HG03354 (cell line): ENCODE measurements at regions not wholly inside any gene's neighbourhood (a gene's known extent, or its start where the extent isn't known, plus 50 kb on each side); places are given as distances from the start of the nearest gene placed in this dataset.
"Not testable (repeated sequence)": the region's sequence is repeated elsewhere in the genome, so short reads cannot be mapped to it uniquely, and the experiment has no call there.

Experiments
- ATAC-seq: cut with Tn5 transposase; IDR thresholded peaks from one replicate; pipeline ENCODE4 v1.9.1; 2021; ENCODE audit warnings: mild to moderate bottlenecking; ENCODE audit not compliant: unreplicated experiment, poor library complexity, severe bottlenecking

DNA sequence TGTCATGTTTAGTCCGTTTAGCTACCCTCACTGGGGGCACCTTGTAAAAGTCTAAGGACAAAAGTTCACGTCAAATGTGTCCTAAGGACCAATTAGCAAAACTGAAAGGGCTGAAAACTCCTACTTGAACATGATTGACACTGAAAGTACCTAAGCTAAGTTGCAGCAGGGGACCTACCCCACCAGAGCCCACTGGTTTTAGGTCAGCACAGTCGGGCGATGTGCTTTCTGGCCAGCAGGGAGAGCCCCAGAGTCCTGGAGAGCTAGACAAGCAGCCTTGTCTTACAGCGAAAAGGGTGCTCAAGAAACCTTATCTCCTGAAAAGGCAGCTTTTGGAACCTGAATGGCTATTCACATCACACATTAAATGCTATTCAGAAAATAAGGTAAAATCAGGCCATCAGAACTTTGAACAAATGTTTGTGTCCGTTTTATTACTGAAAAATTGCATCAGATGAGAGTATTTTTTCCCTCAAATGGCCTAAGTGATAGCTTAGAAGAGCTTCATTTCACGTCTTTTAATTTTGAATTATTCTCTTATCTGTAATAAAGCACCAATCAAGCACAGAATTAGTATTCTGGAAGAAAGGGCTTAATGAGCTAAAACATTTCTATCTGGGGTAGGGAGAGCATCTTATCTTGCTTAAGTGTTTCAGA is 52.2 kb upstream of the MKI67 start:
- ATAC-seq: no peak

DNA sequence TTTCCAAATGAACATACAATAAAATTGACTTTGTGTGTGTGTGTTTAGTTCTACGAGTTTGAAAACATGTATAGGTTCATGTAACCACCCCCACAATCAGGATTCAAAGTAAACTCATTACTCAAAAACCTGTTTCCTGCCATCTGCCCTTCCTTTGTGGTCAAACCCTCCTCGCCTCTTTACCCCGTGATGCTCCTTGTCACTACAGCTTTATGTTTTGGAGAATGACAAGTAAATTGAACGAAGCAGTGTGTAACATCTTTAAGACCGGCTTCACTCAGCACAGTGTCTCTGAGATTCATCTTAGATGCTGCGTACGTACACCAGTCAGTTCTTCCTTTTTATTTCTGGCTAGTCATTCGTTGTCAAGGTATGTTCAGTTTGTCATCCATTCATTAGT is 54.6 kb upstream of the MKI67 start:
- ATAC-seq: peak; percentile 55

DNA sequence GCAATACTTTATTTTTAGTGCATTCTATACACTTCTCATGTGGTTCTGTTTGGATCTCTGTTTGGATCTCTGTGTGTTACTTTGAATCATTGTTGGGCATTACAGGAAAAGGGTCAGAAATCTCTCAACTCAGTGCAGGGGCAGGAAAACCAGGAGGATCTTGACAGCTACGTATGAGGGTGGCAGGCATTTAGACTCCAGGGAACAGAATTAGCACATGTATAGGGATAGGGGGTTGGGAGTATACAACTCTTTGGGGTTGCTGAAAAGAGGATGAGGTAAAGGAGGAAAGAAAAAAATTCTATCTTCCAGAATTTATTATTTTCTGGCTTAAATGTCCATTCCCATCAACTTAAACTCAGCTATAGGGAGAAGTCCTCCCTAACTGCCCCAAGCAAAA is 59.4 kb upstream of the MKI67 start:
- ATAC-seq: no peak

DNA sequence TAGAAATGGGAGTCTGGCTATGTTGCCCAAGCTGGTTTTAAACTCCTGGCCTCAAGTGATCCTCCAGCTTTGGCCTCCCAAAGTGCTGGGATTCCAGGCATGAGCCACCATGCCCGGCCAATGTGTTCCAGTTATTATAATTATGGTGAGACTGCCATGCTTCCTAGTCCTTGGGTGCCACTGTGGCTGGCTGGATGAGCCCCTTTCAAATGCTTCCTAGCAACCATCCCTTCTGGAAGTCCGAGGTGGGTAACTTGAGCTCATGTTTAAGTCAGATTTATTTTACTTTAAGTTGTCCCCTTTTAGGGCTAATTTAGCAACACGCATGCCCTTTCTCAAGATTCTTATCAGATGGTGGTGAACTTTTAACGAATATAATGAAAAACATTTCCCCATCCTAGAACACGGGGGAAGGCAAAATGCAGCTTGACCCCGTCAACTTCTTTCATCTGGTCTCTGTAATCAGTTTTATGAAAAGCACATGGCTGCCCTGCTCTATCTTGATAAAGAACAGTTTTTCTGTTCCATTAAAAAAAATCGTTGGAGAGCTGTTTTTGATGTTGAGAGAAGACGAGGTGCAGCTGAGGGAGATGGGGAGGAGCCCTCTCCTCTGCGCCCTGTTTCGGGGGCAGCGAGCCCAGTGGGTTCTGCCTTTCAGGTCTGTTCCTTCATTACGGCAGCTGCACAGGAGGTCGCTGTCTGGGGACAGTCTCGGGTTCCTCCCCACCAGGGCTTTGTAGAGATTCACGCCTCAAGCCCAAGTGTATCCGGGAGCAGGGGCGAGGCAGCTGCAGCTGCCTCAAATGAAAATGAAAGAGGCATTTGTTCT is 61.0 kb upstream of the MKI67 start:
- ATAC-seq: no peak

DNA sequence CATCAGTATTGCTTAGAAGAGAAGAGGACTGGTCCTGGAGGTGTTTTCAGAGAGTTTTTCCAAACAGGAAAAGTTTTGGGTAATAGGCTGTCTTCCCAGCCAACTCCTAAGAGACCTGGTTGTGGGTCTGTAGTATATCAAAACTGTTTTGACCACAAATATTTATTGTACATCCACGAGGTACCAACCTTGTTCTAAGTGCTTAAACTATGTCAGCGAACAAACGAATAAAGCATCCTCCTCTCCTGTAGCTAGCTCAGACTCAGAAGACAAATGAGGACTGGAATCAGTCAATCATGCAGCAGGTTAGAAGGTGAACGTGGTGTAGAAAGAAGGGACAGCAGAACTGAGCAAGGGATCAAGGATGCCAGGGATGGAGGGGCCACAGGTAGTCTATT is 61.6 kb upstream of the MKI67 start:
- no peak for ATAC-seq

DNA sequence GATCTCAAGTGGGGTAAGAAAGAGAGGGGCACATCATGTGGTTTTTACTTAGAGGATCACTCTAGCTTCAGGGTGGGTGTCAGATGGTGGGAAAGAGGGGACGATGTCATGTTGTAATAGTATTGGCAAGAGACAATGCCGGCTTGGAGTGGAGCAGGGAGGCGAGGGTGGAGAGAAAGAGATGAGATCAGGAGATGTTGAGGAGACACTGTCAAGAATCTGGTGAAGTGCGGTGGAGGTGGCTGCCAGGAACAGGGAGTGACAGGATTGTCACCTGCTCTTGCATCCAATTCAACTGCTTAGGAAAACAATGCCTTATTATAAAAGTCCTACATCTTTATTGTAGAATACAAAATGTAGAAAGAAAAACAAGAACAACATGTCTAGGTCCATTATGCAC is 63.0 kb upstream of the MKI67 start:
- no peak for ATAC-seq

DNA sequence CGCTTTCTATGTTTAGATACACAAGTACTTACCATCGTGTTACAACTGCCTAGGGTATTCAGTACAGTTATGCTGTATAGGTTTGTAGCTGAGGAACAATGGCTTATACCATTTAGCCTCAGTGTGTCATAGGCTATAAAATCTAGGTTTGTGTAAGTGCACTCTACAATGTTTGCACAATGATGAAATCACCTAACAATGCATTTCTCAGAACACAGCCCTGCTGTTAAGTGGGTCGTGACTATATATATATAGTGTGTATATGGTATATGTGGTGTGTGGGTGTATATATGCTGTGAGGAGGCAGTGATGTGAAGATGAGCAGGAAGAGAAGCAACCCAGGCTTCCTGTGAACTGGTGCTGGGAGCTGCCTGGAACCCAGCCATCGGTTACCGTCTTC is 65.6 kb upstream of the MKI67 start:
- no peak for ATAC-seq

DNA sequence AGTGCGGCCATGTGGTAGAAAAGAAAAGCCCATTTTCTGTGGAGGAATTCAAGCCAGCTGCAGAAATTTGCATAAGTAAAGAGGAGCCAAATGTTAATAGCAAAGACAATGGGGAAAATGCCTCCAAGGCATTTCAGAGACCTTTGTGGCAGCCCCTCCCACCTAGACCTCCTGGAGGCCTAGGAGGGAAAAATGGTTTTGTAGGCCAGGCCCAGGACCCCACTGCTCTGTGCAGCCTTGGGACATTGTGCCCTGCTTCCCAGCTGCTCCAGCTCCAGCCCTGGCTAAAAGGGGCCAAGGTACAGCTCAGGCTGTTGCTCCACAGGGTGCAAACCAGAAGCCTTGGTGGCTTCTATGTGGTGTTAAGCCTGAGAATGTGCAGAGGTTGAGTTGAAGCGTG is 75.6 kb upstream of the MKI67 start:
- not testable (repeated sequence) for ATAC-seq

DNA sequence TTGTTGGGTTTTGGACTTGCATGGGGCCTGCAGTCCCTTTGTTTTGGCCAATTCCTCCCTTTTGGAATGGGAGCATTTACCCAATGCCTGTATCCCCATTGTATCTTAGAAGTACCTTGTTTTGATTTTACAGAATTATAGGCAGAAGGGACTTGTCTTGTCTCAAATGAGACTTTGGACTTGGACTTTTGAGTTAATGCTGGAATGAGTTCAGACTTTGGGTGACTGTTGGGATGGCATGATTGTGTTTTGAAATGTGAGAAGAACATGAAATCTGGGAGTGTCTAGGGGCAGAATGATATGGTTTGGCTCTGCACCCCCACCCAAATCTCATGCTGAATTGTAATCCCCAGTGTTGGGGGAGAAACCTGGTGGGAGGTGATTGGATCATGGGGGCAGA is 76.8 kb upstream of the MKI67 start:
- ATAC-seq: no peak

DNA sequence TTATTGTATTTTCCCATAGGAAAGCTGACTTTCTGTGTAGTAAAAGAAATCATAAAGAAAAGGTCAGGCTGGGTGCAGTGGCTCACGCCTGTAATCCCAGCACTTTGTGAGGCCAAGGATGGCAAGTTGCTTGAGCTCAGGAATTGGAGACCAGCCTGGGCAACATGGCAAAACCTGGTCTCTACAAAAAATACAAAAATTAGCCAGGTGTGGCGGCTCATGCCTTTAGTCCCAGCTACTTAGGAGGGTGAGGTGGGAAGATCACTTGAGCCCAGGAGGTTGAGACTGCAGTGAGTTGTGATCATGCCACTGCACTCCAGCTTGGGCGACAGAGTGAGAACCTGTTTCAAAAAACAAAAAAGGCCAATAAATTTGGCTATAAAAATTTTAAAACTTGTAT is 79.4 kb upstream of the MKI67 start:
- not testable (repeated sequence) for ATAC-seq

DNA sequence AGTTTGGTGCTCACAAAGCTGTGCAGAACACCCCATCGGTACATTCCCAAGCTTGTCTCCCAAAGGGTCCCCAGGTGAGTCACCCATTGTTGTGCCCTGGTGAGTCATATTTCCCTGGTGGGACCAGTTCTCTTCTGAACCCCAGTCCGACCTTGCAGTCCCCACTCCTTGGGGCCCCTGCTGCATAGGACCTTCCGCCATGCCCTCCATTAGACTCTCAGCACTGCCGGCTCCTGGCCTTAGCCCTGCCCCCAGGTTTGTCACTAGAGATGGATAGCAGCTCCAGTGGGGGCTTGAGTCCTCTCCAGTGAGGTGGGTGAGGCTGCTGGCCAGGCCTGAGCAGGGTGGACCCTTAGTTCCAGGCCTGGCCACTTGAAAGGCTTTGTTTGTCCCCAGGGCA is 80.5 kb upstream of the MKI67 start:
- ATAC-seq: no peak

DNA sequence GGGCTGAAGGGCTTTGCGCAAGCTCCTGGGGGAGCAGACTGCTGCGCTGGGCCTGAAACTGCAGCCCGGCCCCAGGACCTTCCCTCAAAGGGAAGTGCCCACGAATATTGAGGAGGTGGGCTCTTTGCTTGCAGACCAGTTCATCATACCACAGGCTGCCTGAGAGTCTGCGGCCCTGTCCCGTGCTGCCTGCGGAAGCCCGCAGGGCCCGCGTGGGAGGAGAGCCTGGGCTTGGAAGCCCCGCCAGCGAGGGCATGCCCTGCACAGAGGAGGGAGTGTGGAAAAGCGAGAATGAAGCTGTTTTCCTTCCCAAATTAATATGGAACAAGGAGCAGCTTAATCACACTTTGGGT is 83.6 kb upstream of the MKI67 start:
- no peak for ATAC-seq

DNA sequence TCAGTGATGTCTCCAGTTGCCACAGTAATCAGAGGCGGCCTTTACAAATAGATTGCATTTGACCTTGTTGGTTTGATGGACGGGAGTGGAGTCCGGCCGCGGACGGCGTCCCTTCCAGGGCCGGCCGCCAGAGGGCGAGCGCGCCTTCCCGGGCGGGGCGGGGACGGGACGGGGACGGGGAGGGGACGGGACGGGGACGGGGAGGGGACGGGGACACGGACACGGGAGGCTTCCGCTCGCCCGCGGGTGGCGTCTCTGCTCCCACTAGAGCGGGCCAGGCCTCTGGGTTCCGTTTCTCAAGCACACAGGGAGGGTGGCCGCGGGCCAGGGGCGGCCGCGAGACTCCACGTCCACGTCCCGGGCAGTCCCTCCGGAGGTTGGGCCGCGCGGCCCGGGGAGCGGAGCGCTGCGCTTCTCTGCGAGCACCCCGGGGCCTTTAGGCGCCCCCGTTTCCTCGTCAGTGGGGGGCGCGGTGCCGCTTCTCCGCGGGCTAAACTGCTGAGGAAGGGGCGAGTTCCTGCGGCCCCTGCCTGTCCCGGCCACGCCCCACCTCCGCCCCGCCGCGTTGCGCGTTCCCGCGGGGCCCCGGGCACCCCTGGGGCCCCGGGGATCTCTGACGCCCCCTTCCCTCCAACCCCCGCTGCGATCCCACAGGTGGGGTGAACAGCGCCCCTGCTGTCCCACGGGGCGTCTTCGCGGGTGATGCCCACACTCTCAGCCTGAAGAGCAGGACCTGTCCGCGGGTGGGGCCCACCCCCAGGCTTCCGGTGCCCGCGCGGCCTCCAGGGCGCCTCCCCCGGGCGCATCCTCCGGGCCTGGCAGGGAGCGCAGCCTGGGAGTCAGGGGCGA is 84.2 kb upstream of the MKI67 start:
- peak; percentile 57 for ATAC-seq

DNA sequence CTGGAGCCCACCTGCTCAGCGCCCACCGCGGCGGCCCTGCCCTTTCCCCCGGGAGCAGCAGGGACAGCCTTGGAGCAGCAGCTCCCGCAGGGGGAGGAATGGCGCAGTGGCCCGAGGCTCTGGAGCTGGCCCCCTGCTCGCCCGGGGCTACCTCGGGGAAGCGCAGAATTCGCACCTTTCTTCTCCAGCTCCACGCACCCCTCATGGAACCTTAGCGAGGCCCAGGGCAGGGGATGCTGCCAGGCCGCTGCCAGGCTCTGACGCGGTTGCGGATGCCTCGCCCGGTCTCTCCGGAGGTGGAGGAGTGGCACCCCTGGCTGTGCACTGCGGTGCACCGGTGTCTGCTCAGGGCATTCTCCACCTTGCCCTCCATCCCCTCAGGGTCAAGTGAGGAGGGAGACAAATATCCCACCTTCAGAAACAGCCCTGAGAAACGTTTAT is 84.9 kb upstream of the MKI67 start:
- ATAC-seq: no peak

DNA sequence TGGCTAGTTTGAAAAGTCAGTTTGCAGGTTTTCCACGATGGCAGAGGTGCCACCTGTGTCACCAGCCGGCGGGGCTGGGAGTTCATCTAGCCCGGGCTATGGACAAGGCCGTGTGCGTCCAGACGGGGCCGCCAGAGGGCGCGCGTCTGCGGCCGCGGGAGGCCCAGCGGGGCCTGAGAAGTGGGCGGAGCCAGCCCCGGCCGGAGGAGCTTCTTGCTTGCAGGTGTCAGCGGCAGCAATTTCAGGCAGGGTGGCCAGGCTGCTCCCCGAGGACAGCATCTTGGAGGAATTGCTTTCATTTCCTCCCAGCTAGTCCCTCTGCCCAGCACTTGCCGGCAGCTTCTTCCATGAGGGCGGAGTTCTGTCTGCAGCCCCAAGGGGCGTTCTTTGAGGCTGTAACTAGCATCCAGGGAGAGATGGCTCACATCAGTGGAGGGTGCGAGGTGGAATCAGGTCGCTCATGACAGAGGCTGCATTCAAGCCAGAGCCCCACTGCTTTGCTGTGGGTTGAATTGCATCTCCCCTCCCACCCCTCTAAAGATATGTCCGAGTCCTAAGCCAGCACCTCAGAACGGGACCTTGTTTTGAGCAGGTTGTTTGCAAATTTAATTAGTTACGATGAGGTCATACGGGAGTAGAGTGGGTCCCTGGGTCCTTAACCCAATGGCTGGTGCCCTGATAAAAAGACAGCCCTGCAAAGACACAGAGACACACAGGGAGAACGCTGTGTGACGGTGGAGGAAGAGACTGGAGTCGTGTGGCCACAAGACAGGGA is 85.9 kb upstream of the MKI67 start:
- ATAC-seq: peak; percentile 95

DNA sequence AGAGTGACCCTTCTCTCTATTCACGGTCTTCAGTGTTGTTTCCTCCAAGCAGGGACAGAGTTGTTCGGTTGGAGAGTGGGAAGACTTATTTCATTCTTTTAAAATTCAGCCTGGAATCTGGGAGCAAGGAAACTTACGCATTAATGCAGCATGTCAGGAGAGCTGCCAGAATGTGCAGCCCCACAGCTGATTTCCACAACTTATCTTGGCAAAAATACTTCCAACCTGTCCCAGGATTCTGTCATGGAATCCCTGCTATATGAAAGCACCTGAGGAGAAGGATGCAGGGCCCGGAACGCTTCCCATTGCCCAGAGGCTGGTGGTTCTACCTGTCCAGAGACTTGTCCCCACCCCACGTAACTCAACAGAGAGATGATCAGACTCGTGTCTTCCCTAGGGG is 86.9 kb upstream of the MKI67 start:
- no peak for ATAC-seq

DNA sequence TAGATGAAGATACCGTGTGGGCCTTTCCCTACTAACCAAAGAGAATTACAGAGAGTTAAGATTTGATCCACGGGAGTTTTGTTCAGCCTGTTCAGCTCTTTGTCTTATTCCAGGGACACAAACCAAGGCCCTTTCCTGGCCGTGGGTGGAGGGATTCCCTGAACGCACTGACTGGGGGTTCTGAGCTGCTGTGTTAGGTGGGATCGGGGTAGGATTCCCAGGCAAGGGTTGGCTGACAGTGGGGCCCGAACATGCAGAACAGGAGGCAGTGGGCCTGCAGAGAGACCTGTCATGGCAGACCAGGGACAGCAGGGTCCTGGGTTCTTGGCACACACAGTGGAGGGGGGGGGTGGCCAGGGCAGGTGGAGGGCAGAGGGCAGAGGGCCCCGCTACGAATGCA is 89.5 kb upstream of the MKI67 start:
- ATAC-seq: no peak

DNA sequence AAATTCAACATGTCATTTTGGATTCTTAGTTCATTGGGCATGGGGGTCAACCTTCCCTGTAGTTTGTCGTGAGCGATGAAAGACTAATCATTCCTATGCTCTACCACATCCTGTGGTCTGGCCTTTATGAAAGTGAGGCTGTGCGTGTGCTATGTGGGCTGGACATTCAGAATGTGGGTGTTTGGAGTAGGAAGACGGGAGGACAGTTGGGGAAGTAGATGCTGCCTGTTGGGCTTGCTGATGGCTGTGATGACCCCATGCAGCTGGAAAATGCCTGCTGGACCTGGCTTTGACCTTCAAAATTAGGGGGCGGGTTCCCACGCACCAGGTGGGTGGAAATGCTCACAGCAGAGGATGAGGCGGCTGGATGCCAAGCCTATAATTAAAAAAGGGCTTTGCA is 90.9 kb upstream of the MKI67 start:
- no peak for ATAC-seq

DNA sequence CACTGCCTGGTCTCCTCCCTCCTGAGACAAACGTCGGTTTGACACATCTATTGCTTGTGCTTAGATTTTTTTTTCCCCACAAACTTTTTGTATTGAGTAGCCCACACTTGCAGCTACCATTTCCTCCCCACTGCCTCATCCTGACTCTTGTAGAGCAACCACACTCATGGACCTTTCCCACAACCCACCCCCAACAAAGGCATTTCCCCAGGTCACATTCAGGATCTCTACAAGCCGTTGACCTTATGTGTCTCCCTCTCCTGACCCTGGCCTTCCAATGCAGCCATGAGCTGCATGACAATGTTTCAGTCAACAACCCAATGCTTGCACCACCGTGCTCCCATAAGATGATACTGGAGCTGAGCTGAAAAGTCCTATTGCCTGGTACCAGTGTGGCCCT is 91.9 kb upstream of the MKI67 start:
- no peak for ATAC-seq

DNA sequence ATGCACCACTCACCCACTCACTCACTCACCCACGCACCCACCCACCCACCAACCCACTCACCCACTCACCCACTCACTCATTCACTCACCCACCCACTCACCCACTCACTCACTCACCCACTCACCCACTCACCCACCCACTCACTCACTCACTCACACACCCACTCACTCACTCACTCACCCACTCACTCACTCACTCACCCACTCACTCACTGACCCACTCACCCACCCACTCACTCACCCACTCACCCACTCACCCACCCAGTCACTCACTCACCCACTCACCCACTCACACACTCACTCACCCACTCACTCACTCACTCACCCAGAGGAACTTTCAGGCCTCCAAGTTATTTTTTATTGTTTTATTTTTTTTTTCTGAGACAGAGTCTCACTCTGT is 93.1 kb upstream of the MKI67 start:
- ATAC-seq: no peak
